GM21529 (cell line): ENCODE measurements at regions not wholly inside any gene's neighbourhood (a gene's known extent, or its start where the extent isn't known, plus 50 kb on each side); places are given as distances from the start of the nearest gene placed in this dataset.

Experiments
- ATAC-seq: cut with Tn5 transposase; IDR thresholded peaks from one replicate; pipeline ENCODE4 v1.9.1; 2021; ENCODE audit not compliant: unreplicated experiment

- no peak for ATAC-seq
Observed at GRCh38 chr12:83198291-83199015, 511.7 kb downstream of the TMTC2 start.

DNA sequence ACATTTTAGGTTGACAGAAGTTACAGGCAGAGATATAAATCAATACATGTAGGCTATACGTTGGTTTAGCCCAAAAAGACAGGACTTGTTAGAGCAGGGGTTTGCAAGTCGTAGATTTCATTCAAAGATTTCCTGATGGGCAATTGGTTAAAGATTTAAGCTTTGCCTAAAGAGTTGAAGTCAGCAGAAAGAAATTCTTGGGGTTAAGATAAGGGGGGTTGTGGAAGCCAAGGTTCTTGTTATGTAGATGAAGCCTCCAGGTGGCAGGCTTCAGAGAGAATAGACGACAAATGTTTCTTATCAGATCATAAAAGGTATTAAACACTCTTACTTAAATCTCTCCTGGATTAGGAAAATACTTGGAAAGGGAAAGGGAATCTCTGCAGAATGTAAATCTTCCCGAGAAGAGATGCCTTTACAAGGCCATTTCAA is 510.8 kb downstream of the TMTC2 start:
- no peak for ATAC-seq

- ATAC-seq, result no peak
Observed at GRCh38 chr12:83196694-83197350, 510.1 kb downstream of the TMTC2 start.

DNA sequence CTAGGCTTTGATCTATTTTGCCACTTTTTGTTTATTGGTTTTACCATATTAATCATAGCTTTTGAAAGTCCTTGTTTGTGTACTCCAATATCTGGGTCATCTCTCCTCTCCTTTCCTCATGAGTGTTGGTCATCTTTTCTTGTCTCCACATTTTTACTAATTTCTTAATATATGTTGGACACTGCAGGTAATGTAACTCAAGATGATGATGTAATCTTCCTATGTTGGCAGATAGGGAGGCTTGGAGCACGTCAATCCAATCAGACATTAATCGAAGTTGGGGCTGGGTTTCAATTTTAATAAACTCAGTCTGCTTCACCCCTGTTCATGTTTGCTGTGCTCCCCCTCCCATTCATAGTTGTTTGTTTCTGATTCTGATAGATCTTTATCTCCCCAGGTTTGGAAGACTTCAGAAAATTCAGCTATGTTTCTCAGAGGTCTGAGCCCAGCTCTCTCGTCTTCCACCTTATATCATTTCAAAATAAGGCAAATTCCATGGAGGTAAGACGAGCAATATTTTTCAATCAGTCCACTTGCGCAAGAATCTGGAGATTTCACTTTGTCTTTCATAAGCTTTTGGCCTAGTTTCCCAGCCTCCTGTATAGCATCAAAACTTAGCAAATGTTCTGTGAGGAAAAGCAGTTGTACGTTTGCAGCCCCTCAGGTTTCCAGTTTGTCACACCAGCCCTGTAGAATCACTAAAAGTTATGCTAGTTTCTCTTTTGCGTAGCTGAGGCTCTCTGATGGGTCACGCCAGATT is 504.1 kb downstream of the TMTC2 start:
- ATAC-seq, result no peak

DNA sequence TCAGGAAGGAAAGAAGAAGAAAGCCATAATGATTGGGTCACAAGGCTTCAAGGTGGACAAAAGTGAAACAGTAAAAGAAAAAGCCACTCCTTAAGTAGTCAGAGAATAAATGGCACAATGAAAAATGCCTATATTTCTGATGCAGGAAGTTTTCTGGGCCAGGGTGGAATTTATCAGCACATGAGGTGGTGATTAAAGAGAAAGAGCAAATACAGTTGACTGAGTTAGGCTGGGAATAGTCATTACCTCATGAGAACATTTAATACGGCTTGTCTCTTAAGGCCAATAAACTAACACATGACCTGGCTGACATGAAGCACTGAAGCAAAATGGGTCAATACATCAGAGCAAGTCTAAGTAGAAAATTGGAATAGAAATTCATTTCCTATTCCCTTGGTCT is 499.7 kb downstream of the TMTC2 start:
- no peak for ATAC-seq

- no peak for ATAC-seq
Observed at GRCh38 chr12:83185241-83185640, 498.5 kb downstream of the TMTC2 start.
